HCT116 (cell line): ENCODE measurements at regions not wholly inside any gene's neighbourhood (a gene's known extent, or its start where the extent isn't known, plus 50 kb on each side); places are given as distances from the start of the nearest gene placed in this dataset.
"Not testable (repeated sequence)": the region's sequence is repeated elsewhere in the genome, so short reads cannot be mapped to it uniquely, and the experiment has no call there.

Source experiments
- CTCF ChIP-seq, 3 experiments: fragments of 200-600 bp in 1 of 3; sonication (generic) in 1 of 3; IDR thresholded peaks in 2 of 3; conservative IDR thresholded peaks in 1 of 3; 2 replicates each; pipeline ENCODE4 v1.5.1; 2012 to 2017; ENCODE audit warnings: low read depth in 2 of 3, low read length in 2 of 3, antibody characterized with exemption in 1 of 3, borderline replicate concordance in 1 of 3, control low read depth in 1 of 3, mild to moderate bottlenecking in 1 of 3, mixed read lengths in 1 of 3, mixed run types in 1 of 3, moderate library complexity in 1 of 3; ENCODE audit not compliant: insufficient read depth in 1 of 3
- ELF1 ChIP-seq: IDR thresholded peaks from 2 replicates; pipeline ENCODE4 v1.6.1; 2012; ENCODE audit warnings: low read depth, borderline replicate concordance
- EZH2phosphoT487 ChIP-seq: fragments of 200-600 bp; IDR thresholded peaks from 2 replicates; pipeline ENCODE4 v1.6.1; 2018; ENCODE audit warnings: antibody characterized with exemption, borderline replicate concordance
- POLR2A ChIP-seq: IDR thresholded peaks from 2 replicates; pipeline ENCODE4 v1.7.0; 2011; ENCODE audit warnings: borderline replicate concordance; ENCODE audit not compliant: insufficient read depth, insufficient read length; ENCODE audit errors: extremely low read depth
- POLR2AphosphoS5 ChIP-seq: IDR thresholded peaks from 2 replicates; pipeline ENCODE4 v1.6.1; 2011; ENCODE audit warnings: mild to moderate bottlenecking, low read depth, low read length, moderate library complexity
- REST ChIP-seq: IDR thresholded peaks from 2 replicates; pipeline ENCODE4 v1.6.1; 2012; ENCODE audit warnings: low read depth
- YY1 ChIP-seq: IDR thresholded peaks from 2 replicates; pipeline ENCODE4 v1.6.1; 2011; ENCODE audit warnings: low read length, low read depth, moderate library complexity, mild to moderate bottlenecking; ENCODE audit not compliant: insufficient replicate concordance; ENCODE audit errors: extremely low read depth

- TF ChIP-seq REST; CTCF (IDR thresholded peaks at IDR 0.05 in 2 of 3, conservative IDR thresholded peaks at IDR 0.05 in 1 of 3; ENCODE audit: borderline replicate concordance in 1 of 3, insufficient read depth in 1 of 3, low read depth in 2 of 3, low read length in 2 of 3); YY1; POLR2A; EZH2phosphoT487; POLR2AphosphoS5; ELF1: not testable (repeated sequence)
Observed at GRCh38 chr18:47637551-47637950, 292.9 kb downstream of the SMAD2 start.
